Neural cell (in vitro differentiated cells): ENCODE measurements at regions not wholly inside any gene's neighbourhood (a gene's known extent, or its start where the extent isn't known, plus 50 kb on each side); places are given as distances from the start of the nearest gene placed in this dataset.

Source experiments
- H2AFZ ChIP-seq: fragments of 200-600, 300-800 bp; sonication (generic), shearing (Covaris generic); 2 replicates; pipeline ENCODE4 v1.6.0; 2014; ENCODE audit warnings: low read depth, mild to moderate bottlenecking, antibody characterized with exemption, low read length, moderate library complexity
- H3F3A ChIP-seq: fragments of 200-600 bp; shearing (Covaris generic); 2 replicates; pipeline ENCODE4 v1.6.1; 2016; ENCODE audit warnings: mild to moderate bottlenecking, moderate library complexity, mixed read lengths, antibody characterized with exemption, low read length; ENCODE audit not compliant: insufficient read depth, poor library complexity, severe bottlenecking
- H3K27ac ChIP-seq: fragments of 200-600, 300-800 bp; sonication (generic), shearing (Covaris generic); 2 replicates; pipeline ENCODE4 v1.5.1; 2014; ENCODE audit warnings: mild to moderate bottlenecking, low read length, moderate library complexity
- H3K27me3 ChIP-seq: fragments of 300-800, 200-600 bp; sonication (generic), shearing (Covaris generic); 2 replicates; pipeline ENCODE4 v1.6.0; 2014; ENCODE audit warnings: mild to moderate bottlenecking, low read depth, low read length, moderate library complexity; ENCODE audit not compliant: insufficient read depth
- H3K36me3 ChIP-seq: fragments of 300-800, 200-600 bp; sonication (generic), shearing (Covaris generic); 2 replicates; pipeline ENCODE4 v1.5.1; 2014; ENCODE audit warnings: mild to moderate bottlenecking, antibody characterized with exemption, low read length, moderate library complexity; ENCODE audit not compliant: insufficient read depth
- H3K4me2 ChIP-seq: fragments of 300-800, 200-600 bp; sonication (generic), shearing (Covaris generic); 2 replicates; pipeline ENCODE4 v1.6.0; 2014; ENCODE audit warnings: mild to moderate bottlenecking, low read length
- H3K4me3 ChIP-seq: fragments of 300-800, 200-600 bp; sonication (generic), shearing (Covaris generic); 2 replicates; pipeline ENCODE4 v1.5.1; 2014; ENCODE audit warnings: mild to moderate bottlenecking, low read length, moderate library complexity
- H3K79me2 ChIP-seq: fragments of 200-600 bp; shearing (Covaris generic); replicated peaks from 2 replicates; pipeline ENCODE4 v1.6.0; 2014; ENCODE audit warnings: mild to moderate bottlenecking, low read length, moderate library complexity; ENCODE audit not compliant: insufficient read depth
- H3K9ac ChIP-seq: fragments of 300-800, 200-600 bp; sonication (generic), shearing (Covaris generic); 2 replicates; pipeline ENCODE4 v1.6.1; 2016; ENCODE audit warnings: mild to moderate bottlenecking, low read length, mixed read lengths
- H3K9me2 ChIP-seq: fragments of 200-600 bp; shearing (Covaris generic); 2 replicates; pipeline ENCODE4 v1.6.1; 2016; ENCODE audit warnings: mild to moderate bottlenecking, low read length, mixed read lengths; ENCODE audit not compliant: insufficient read depth
- H3K9me3 ChIP-seq: fragments of 200-600, 300-800 bp; sonication (generic), shearing (Covaris generic); 2 replicates; pipeline ENCODE4 v1.6.1; 2016; ENCODE audit warnings: mild to moderate bottlenecking, mixed run types, low read length, moderate library complexity, mixed read lengths
- H4K20me1 ChIP-seq: fragments of 200-600 bp; shearing (Covaris generic); 2 replicates; pipeline ENCODE4 v1.6.1; 2016; ENCODE audit warnings: mild to moderate bottlenecking, mixed run types; ENCODE audit not compliant: insufficient read depth
- CTCF ChIP-seq: fragments of 450-650 bp; IDR thresholded peaks from 2 replicates; pipeline ENCODE4 v1.5.1; 2014; ENCODE audit warnings: antibody characterized with exemption, mild to moderate bottlenecking, moderate library complexity; ENCODE audit not compliant: poor library complexity, severe bottlenecking
- EP300 ChIP-seq: fragments of 450-650 bp; conservative IDR thresholded peaks from 2 replicates; pipeline ENCODE4 v1.6.1; 2014; ENCODE audit warnings: antibody characterized with exemption, mild to moderate bottlenecking, moderate library complexity; ENCODE audit not compliant: poor library complexity, severe bottlenecking
- EZH2 ChIP-seq: fragments of 200-600, 300-800 bp; shearing (Covaris generic), sonication (generic); IDR thresholded peaks from 2 replicates; pipeline ENCODE4 v1.6.1; 2014; ENCODE audit warnings: antibody characterized with exemption, low read length, borderline replicate concordance, mild to moderate bottlenecking; ENCODE audit not compliant: insufficient read depth, poor library complexity, severe bottlenecking
- MXI1 ChIP-seq: fragments of 450-650 bp; conservative IDR thresholded peaks from 2 replicates; pipeline ENCODE4 v1.6.1; 2014; ENCODE audit warnings: antibody characterized with exemption, mild to moderate bottlenecking; ENCODE audit not compliant: poor library complexity, severe bottlenecking
- POLR2AphosphoS5 ChIP-seq: IDR thresholded peaks from 2 replicates; pipeline ENCODE4 v1.6.1; 2012
- RAD21 ChIP-seq: fragments of 450-650 bp; conservative IDR thresholded peaks from 2 replicates; pipeline ENCODE4 v1.6.1; 2014; ENCODE audit warnings: antibody characterized with exemption, mild to moderate bottlenecking, moderate library complexity
- REST ChIP-seq: IDR thresholded peaks from 2 replicates; pipeline ENCODE4 v1.6.1; 2012; ENCODE audit warnings: borderline replicate concordance

GRCh38 chr17:52674686-52675085, 516.2 kb upstream of the CA10 start:
- peak overlapping the region; percentile 37 for H3K4me3 ChIP-seq

GRCh38 chr17:52673791-52674190, 515.3 kb upstream of the CA10 start:
- no peaks in the 10 kb centered on the region for H3K79me2 ChIP-seq
- H3K36me3 ChIP-seq = no peaks in the 10 kb centered on the region
- TF ChIP-seq MXI1 (no peak), POLR2AphosphoS5 (no peak), EZH2 (no peak), CTCF (no peak)
- H3K9me3 ChIP-seq = no peaks in the 10 kb centered on the region
- H3K27ac ChIP-seq = no peak overlapping the region
- H3K9ac ChIP-seq = no peak overlapping the region
- no peaks in the 10 kb centered on the region for H3K9me2 ChIP-seq
- no peaks in the 10 kb centered on the region for H3K27me3 ChIP-seq
- no peak overlapping the region for H2AFZ ChIP-seq
- no peaks in the 10 kb centered on the region for H4K20me1 ChIP-seq
- H3K4me3 ChIP-seq = no peak overlapping the region
- no peak overlapping the region for H3K4me2 ChIP-seq
- H3F3A ChIP-seq = no peaks in the 10 kb centered on the region

More at GRCh38 chr17:52674686-52675085, 516.2 kb upstream of the CA10 start:
- no peaks in the 10 kb centered on the region for H3K9me3 ChIP-seq
- no peaks in the 10 kb centered on the region for H3K9me2 ChIP-seq
- H3K36me3 ChIP-seq = no peaks in the 10 kb centered on the region
- no peaks in the 10 kb centered on the region for H4K20me1 ChIP-seq
- H3K79me2 ChIP-seq = no peaks in the 10 kb centered on the region
- peak overlapping the region; percentile 59 for H3K27ac ChIP-seq
- H3K27me3 ChIP-seq = no peaks in the 10 kb centered on the region
- no peak overlapping the region for H2AFZ ChIP-seq
- no peaks in the 10 kb centered on the region for H3F3A ChIP-seq
- peak overlapping the region; percentile 32 for H3K4me2 ChIP-seq
- TF ChIP-seq CTCF (no peak), REST (peak; percentile 15), EZH2 (no peak), EP300 (peak; percentile 22), RAD21 (no peak)
- no peak overlapping the region for H3K9ac ChIP-seq
